BJ (cell line): ENCODE measurements at regions not wholly inside any gene's neighbourhood (a gene's known extent, or its start where the extent isn't known, plus 50 kb on each side); places are given as distances from the start of the nearest gene placed in this dataset.

Source experiments
- CTCF ChIA-PET: fragments of 350-600 bp; formaldehyde crosslinking; extraction: SDS; loops from one replicate; lab custom pipeline; 2021; ENCODE audit warnings: antibody characterized with exemption, inconsistent platforms; lab: Yijun Ruan, JAX
- POLR2A ChIA-PET: fragments of 300-600 bp; sonication (Branson Sonifier 250); formaldehyde crosslinking; extraction: SDS; loops from one replicate; lab custom pipeline; 2021; ENCODE audit warnings: antibody characterized with exemption; lab: Charles Lee
- DNase-seq: peaks from one replicate; pipeline ENCODE4 v3.0.0-alpha.2; 2011; ENCODE audit warnings: low read depth
- H3K27me3 ChIP-seq: 2 replicates; pipeline ENCODE4 v1.6.0; 2011; ENCODE audit warnings: low read length; ENCODE audit not compliant: control insufficient read depth, insufficient read depth
- H3K36me3 ChIP-seq: 2 replicates; pipeline ENCODE4 v1.5.1; 2011; ENCODE audit warnings: low read length; ENCODE audit not compliant: control insufficient read depth, insufficient read depth
- H3K4me3 ChIP-seq: 2 replicates; pipeline ENCODE4 v1.5.1; 2011; ENCODE audit warnings: low read depth, mild to moderate bottlenecking, control low read depth, low read length
- TF ChIP-seq, protein P1 (sequence below): IDR thresholded peaks from 2 replicates; pipeline ENCODE4 v1.5.1; 2011; ENCODE audit warnings: low read depth, mild to moderate bottlenecking, control low read depth, inconsistent platforms, low read length, moderate library complexity; ENCODE audit not compliant: insufficient read depth

DNA sequence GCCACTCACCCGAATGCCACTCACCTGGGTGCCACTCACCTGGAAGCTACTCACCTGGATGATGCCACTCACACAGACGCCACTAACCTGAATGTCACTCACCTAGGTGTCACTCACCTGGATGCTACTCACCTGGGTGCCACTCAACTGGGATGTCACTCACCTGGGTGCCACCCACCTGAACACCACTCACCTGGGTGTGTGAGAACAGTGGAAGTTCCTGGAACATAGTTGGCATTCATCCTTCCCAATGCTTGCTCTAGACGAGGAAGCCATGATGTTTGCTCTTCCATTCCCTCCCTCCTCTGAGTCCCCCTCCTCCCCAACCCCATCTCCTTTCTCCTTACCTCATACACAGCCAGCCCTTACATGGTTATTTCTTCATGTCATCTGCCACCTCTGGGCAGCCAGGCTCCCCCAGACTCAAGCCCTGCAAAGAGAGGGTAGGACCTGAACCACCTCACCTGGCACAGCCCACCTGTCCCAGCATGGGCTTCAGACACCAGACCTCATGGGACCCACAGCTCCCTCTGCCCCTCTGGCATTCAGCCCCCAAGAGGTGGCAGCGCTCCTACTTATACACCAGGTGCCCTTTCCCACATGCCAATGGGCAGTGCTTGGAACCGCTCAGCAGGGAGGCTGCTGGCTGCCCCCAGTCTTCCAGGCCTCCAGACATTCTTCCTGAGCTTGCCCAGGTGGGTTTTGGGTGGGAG lies 171.8 kb upstream of the FOXF1 start:
- CTCF ChIA-PET, result interaction anchor here (0.7 to 2.6 kb wide), 2 partner anchors 15 to 179 kb away, joined by 3 to 14 read pairs; no protein-coding TSS in a partner anchor
- DNase-seq, result no peak

DNA sequence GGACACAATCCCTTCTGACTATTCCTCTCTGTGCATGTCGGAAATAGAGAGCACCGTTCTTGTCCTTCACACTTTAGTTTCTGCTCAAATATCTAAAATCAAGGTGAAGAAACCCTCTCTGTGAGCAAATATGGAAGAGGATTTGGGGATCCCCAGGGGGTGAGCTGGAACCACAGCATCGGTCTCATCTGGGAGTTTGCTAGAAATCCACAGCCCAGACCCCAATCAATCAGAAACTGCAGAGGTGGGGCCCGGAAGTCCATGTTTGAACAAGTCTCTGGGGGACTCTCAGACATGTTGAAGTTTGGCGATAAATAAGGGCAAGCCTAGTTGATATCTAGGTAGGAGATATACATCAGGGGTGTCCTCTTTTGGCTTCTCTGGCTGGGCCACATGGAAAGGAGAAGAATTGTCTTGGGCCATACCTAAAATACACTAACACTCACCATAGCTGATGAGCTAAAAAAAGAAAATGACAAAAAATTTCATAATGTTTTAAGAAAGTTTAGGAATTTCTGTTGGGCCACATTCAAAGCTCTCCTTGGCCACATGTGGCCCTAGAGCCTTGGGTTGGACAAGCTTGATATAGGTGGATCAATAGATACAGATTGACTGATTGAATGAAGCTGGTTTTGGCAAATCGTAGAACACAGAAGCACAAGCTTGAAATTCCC lies 168.0 kb upstream of the FOXF1 start:
- CTCF ChIA-PET, result interaction anchor here (0.7 to 2.5 kb wide), 14 partner anchors 10 to 271 kb away, joined by 3 to 35 read pairs (median 3); no protein-coding TSS in a partner anchor
- no peak for DNase-seq
- Histone ChIP-seq H3K36me3 (no peaks in the 10 kb centered on the region), H3K4me3 (no peak overlapping the region), H3K27me3 (no peaks in the 10 kb centered on the region)
- POLR2A ChIA-PET, result interaction anchor here (0.5 to 1.6 kb wide), 2 partner anchors 13 to 598 kb away, joined by 4 to 6 read pairs; no protein-coding TSS in a partner anchor
- TF ChIP-seq, protein P1, sequence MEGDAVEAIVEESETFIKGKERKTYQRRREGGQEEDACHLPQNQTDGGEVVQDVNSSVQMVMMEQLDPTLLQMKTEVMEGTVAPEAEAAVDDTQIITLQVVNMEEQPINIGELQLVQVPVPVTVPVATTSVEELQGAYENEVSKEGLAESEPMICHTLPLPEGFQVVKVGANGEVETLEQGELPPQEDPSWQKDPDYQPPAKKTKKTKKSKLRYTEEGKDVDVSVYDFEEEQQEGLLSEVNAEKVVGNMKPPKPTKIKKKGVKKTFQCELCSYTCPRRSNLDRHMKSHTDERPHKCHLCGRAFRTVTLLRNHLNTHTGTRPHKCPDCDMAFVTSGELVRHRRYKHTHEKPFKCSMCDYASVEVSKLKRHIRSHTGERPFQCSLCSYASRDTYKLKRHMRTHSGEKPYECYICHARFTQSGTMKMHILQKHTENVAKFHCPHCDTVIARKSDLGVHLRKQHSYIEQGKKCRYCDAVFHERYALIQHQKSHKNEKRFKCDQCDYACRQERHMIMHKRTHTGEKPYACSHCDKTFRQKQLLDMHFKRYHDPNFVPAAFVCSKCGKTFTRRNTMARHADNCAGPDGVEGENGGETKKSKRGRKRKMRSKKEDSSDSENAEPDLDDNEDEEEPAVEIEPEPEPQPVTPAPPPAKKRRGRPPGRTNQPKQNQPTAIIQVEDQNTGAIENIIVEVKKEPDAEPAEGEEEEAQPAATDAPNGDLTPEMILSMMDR, result no peak

More for the DNA sequence above, 171.8 kb upstream of the FOXF1 start:
- H3K36me3 ChIP-seq, result no peaks in the 10 kb centered on the region
- peaks cover 6% of the 10 kb centered on the region for H3K27me3 ChIP-seq
- TF ChIP-seq, protein P1, result no peak
- H3K4me3 ChIP-seq, result no peak overlapping the region
- POLR2A ChIA-PET, result no interaction called here

DNA sequence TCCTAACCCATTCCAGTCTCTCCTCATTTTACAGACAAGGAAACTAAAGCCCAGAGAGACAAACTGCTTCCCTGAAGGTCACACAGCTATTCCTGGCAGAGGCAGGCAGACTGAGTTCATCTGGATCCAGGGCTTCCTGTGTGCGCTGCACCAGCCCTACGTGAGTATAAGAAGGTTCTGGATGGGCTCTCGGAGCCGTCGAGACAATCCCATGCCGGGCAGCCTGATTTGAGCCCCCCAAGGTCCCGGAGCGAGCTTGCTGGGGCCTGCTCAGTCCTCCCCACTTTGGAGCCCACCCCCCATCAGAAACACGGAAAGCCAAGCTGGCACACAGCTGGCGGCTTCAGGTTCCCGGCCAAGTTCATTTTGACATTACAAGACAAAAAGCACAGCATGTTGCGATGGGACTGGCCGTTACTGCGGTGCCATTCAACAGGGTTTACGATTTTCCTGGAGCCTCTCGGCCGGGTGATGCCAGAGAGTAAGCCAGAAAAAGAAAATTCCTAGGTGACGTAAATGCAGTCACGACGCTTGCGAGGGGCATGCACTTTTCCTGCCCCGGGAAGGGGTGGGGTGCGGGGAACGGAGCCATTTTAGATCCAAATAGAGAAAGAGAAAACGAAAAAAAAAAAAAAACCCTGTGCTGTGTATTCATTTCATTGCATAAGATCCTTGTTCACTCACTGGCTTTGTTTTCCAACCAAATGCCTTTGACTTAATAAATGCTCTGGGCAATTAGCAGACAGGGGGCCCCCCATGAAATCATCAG lies 167.1 kb upstream of the FOXF1 start:
- POLR2A ChIA-PET, result interaction anchor here (0.5 to 1.6 kb wide), 2 partner anchors 12 to 599 kb away, joined by 4 to 6 read pairs; no protein-coding TSS in a partner anchor

DNA sequence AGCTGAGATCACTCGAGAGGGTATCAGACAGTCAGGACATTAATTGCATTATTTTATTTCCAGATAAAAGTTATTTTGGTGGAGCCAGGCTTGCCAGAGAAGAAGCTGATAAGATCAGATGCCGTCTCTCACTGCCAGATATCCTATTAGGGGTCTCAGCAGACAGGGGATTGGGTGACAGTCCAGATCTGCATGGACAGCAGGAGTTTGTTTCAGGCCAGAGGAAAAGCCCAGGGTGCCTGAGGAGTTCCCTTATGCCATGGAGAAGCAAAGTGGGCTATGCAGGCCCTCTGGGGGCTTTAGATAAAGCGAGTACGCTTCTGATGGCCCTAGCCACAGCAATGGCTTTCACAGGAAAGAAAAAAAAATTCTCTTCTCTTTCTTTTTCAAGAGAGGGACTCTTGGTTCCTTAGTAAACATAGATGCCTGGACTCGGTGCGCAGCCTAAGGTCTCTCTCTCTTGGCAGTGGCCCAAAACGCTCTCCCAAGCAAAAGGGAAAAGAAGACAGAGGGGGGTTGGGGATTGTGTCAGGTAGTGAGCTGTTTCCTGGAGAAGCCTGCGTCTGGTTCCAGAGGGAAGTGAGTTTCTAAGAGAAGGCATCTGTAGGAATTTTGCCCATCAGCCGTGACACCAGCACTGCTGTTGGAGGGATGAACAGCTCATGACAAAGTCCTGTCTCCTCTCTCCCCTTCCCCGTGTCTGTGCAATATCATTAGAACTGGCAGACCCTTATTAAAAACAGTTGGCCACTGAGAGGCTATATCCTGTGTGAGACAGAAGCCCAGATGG lies 166.3 kb upstream of the FOXF1 start:
- DNase-seq, result no peak
- CTCF ChIA-PET, result interaction anchor here (0.8 to 2.5 kb wide), 5 partner anchors 10 to 174 kb away, joined by 3 to 35 read pairs (median 3); no protein-coding TSS in a partner anchor
- TF ChIP-seq, protein P1, result no peak
- Histone ChIP-seq H3K36me3 (no peaks in the 10 kb centered on the region), H3K4me3 (no peak overlapping the region), H3K27me3 (no peaks in the 10 kb centered on the region)
- POLR2A ChIA-PET, result no interaction called here

More for the DNA sequence above, 167.1 kb upstream of the FOXF1 start:
- no peak for DNase-seq
- CTCF ChIA-PET, result interaction anchor here (0.8 to 2.5 kb wide), 11 partner anchors 9 to 272 kb away, joined by 3 to 35 read pairs (median 3); no protein-coding TSS in a partner anchor
- Histone ChIP-seq H3K4me3 (no peak overlapping the region), H3K27me3 (no peaks in the 10 kb centered on the region), H3K36me3 (no peaks in the 10 kb centered on the region)
- TF ChIP-seq, protein P1, result no peak
